GM23248 (cell line): ENCODE measurements at regions not wholly inside any gene's neighbourhood (a gene's known extent, or its start where the extent isn't known, plus 50 kb on each side); places are given as distances from the start of the nearest gene placed in this dataset.

Experiments
- EZH2 ChIP-seq: fragments of 200-600 bp; sonication (generic); IDR thresholded peaks from 2 replicates; pipeline ENCODE4 v1.6.1; 2018; ENCODE audit warnings: antibody characterized with exemption, mild to moderate bottlenecking; ENCODE audit not compliant: insufficient read depth, poor library complexity, severe bottlenecking
- EZH2phosphoT487 ChIP-seq: fragments of 200-600 bp; sonication (generic); IDR thresholded peaks from 2 replicates; pipeline ENCODE4 v1.6.1; 2018; ENCODE audit warnings: antibody characterized with exemption, moderate library complexity, mild to moderate bottlenecking, low read depth; ENCODE audit not compliant: insufficient read depth

- TF ChIP-seq EZH2: no peak
- TF ChIP-seq EZH2phosphoT487: no peak
These were observed 191.7 kb upstream of the LHX5 start for GRCh38 chr12:113663396-113663795.
